ENCODE measurements at regions not wholly inside any gene's neighbourhood (a gene's known extent, or its start where the extent isn't known, plus 50 kb on each side); places are given as distances from the start of the nearest gene placed in this dataset.

GRCh38 chrX:69237236-69237635, 72.0 kb upstream of the PJA1 start (continued):
- TF ChIP-seq CTCF (IDR thresholded peaks at IDR 0.05 in 2 of 3, conservative IDR thresholded peaks at IDR 0.05 in 1 of 3; ENCODE audit: control insufficient read depth in 2 of 3, extremely low read depth in 1 of 3, insufficient read depth in 1 of 3, low read depth in 3 of 3, low read length in 3 of 3) (no peak), STAT3 (IDR thresholded peaks at IDR 0.05; ENCODE audit: low read depth, low read length) (no peak), TCF12 (IDR thresholded peaks at IDR 0.05; ENCODE audit: low read depth, low read length) (no peak), NR2F1 (conservative IDR thresholded peaks at IDR 0.05) (no peak), TCF7 (IDR thresholded peaks at IDR 0.05; ENCODE audit: borderline replicate concordance) (no peak), EZH2 (IDR thresholded peaks at IDR 0.05; ENCODE audit: borderline replicate concordance, control insufficient read depth, low read depth, low read length) (no peak)

GRCh38 chrX:69236641-69237040, 71.4 kb upstream of the PJA1 start:
- FAIRE-seq: no peak
- SMC1A ChIA-PET (ENCODE audit: uncharacterized antibody, unreplicated experiment): no interaction called here

More at GRCh38 chrX:69236641-69237040, 71.4 kb upstream of the PJA1 start:
- ATAC-seq (no peak), DNase-seq (ENCODE audit: low read depth, low spot score) (no peak)
- peaks cover 1 to 3% of the 10 kb centered on the region in 2 experiments; a peak in 2 of 4 replicates for H3K27me3 ChIP-seq (replicated peaks in 1 of 2; ENCODE audit: control insufficient read depth in 2 of 2, insufficient read depth in 2 of 2, low read length in 1 of 2)
- no peak overlapping the region for H3K9ac ChIP-seq (ENCODE audit: control insufficient read depth, insufficient read depth, low read length)
- H3K36me3 ChIP-seq (ENCODE audit: control insufficient read depth in 2 of 2, insufficient read depth in 2 of 2, low read length in 1 of 2): no peaks in the 10 kb centered on the region
- no peaks in the 10 kb centered on the region for H3K79me2 ChIP-seq (ENCODE audit: control insufficient read depth, insufficient read depth, low read length)
- H3K27ac ChIP-seq (ENCODE audit: control insufficient read depth, insufficient read depth): no peak overlapping the region
- WGBS (ENCODE audit: insufficient coverage, insufficient replicate concordance, low lambda C conversion rate, missing lambda C conversion rate): 3% methylated on average over 2 of the region's 2 CpGs
- H3K4me1 ChIP-seq (ENCODE audit: control insufficient read depth, insufficient read depth, low read length): no peaks in the 10 kb centered on the region
- H4K20me1 ChIP-seq (ENCODE audit: control insufficient read depth, insufficient read depth): no peaks in the 10 kb centered on the region
- TF ChIP-seq RELB (IDR thresholded peaks at IDR 0.05; ENCODE audit: low read depth) (no peak), NRF1 (conservative IDR thresholded peaks at IDR 0.05; ENCODE audit: low read depth, low read length) (no peak), STAT1 (conservative IDR thresholded peaks at IDR 0.05) (no peak), NR2F1 (conservative IDR thresholded peaks at IDR 0.05) (no peak), YY1 (IDR thresholded peaks at IDR 0.05; ENCODE audit: low read depth, low read length) (no peak), ZNF274 (IDR thresholded peaks at IDR 0.05; ENCODE audit: insufficient read depth, insufficient read length) (no peak), TARDBP (IDR thresholded peaks at IDR 0.05; ENCODE audit: borderline replicate concordance) (no peak)
- in situ Hi-C loops (cut with MboI) (no loop called here), intact Hi-C loops (cut with micrococcal nuclease; ENCODE audit: unreplicated experiment) (no loop called here)
- POLR2A ChIA-PET: no interaction called here
- RAD21 ChIA-PET (ENCODE audit: unreplicated experiment): no interaction called here
- H2AFZ ChIP-seq (ENCODE audit: control insufficient read depth, low read depth, low read length): no peak overlapping the region
- no TSS peak for BruUV-seq (replicated peaks)
- no peak overlapping the region for H3K4me2 ChIP-seq (ENCODE audit: control insufficient read depth, insufficient read depth)
- CTCF ChIA-PET: no interaction called here
- no peaks in the 10 kb centered on the region for H3K9me3 ChIP-seq (replicated peaks; ENCODE audit: control insufficient read depth, insufficient read depth, low read length)
- no peak overlapping the region for H3K4me3 ChIP-seq
